ENCODE measurements at regions not wholly inside any gene's neighbourhood (a gene's known extent, or its start where the extent isn't known, plus 50 kb on each side); places are given as distances from the start of the nearest gene placed in this dataset.

DNA sequence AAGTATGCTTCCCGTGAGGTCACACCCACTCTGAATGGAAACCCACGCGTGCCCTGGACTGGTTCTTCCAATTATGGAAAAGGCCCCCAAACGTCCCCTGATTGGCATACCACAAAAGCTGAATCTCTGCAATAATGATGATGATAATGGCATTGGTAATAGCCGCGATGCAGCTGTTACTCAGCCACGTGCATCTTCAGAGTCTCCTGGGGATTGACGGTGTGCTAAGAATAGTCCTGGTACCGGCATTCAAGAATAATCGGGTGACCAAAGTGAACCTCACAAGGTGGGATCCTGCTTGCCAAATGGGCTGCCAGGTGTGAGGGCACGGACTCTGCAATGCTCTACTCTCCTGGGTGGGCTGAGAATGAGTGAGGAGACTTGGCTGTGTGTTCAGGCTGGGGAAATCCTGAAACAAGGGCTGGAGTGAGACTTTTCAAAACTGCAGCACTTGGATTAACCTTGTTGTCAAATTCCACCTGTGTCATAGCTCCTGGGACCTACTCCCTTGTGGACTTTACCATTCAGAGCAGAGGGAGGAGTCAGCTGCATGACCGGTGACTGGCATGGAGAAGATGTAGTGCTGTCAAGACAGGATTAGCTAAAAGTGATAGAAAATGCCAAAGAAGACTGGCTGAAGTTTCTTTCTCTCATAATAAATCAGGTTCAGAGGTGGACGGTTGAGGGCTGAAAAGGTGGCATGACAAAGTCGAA lies 615.4 kb downstream of the MID1IP1 start:
- no peak for DNase-seq (ENCODE audit: low spot score)
- Histone ChIP-seq H3K4me3 (no peak overlapping the region), H3K27ac (no peak overlapping the region)
- TF ChIP-seq, protein P1, sequence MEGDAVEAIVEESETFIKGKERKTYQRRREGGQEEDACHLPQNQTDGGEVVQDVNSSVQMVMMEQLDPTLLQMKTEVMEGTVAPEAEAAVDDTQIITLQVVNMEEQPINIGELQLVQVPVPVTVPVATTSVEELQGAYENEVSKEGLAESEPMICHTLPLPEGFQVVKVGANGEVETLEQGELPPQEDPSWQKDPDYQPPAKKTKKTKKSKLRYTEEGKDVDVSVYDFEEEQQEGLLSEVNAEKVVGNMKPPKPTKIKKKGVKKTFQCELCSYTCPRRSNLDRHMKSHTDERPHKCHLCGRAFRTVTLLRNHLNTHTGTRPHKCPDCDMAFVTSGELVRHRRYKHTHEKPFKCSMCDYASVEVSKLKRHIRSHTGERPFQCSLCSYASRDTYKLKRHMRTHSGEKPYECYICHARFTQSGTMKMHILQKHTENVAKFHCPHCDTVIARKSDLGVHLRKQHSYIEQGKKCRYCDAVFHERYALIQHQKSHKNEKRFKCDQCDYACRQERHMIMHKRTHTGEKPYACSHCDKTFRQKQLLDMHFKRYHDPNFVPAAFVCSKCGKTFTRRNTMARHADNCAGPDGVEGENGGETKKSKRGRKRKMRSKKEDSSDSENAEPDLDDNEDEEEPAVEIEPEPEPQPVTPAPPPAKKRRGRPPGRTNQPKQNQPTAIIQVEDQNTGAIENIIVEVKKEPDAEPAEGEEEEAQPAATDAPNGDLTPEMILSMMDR (IDR thresholded peaks at IDR 0.05): no peak

DNA sequence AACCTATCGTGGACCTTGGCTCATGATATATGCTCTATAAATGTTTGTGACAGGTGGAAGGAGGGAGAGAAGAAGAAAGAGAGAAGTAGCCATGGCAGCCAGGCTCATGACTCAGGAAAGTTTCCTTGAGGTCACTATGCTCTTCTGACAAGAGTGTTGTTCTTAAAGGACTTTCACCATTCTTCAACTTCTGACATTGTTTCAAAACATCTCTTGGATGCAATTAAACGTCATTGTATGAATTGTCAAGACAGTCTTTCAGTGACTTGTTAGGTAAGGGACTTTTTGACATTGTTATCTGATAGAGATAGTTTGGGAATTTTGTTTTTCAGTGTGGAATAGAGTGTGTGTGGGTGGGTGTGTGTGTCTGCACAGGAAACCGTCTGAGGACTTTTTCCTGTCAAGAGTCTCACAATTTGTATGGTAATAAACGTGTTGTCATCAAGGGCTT lies 617.0 kb downstream of the MID1IP1 start:
- TF ChIP-seq, protein P1 (IDR thresholded peaks at IDR 0.05): no peak
- H3K4me3 ChIP-seq: no peak overlapping the region
- no peak overlapping the region for H3K27ac ChIP-seq
- DNase-seq (ENCODE audit: low spot score): no peak

DNA sequence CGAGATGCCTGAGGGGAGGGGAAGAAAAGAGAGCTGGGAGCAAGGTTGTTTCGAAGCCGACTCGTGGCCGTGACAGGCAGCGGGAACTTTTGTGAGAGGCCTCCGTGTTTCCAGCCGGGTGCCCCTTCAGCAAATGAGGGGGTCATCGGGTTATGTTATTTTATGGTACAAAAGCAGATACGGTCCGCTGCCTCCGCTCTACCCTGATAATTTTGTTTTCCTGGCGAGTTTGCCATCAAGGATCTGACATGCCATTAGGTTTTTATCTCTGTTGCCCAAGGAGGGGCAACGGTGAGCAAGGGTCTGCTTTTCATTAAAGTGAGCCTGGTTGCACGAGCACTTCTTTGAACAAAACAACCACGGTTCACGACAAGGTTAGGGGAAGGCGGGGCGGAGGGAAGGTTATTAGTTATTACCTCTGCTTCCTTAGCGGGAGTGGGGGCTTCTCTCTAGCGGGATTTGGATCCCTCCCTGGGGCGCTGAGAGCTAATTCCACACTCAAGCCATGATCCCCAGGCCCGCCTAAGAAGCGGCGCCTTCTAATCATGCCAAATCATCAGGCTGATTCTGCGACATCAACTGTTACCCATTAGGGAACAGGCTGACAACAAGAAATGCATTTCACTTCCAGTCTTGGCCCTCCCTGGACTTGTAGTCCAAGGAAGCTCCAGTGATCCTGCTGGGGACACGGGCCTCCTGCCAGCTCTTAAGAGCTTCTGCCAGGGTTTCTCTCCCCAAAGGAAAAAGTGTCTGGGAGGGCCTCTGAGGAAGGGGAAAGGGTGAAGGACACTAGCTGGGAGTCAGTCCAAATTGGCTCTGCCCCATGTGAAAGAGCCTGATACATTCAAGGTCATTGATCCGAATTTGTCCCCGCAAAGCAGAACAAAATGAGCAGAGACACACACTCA lies 617.7 kb downstream of the MID1IP1 start:
- DNase-seq (ENCODE audit: low spot score): no peak

DNA sequence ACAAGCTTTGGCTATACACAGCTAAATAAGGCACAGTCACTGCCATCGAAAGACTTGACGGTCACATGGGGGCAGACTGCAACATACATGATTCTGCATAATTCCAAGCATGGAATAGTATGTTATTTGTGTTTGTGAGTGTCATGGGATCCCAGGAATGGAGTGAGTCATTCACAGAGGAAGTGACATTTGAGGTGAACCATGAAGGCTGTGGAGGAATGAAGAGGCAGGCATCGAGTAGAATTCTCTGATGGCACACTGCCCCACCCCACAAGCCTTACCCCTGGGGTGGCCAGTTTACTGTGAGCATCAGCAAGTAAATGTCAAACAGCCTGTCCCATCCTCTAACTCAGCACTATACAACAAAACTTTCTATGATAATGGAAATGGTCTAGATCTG lies 619.7 kb downstream of the MID1IP1 start:
- DNase-seq (ENCODE audit: low spot score): no peak
- H3K4me3 ChIP-seq: no peak overlapping the region
- no peak overlapping the region for H3K27ac ChIP-seq
- TF ChIP-seq, protein P1 (IDR thresholded peaks at IDR 0.05): no peak

More for the DNA sequence above, 617.7 kb downstream of the MID1IP1 start:
- TF ChIP-seq, protein P1 (IDR thresholded peaks at IDR 0.05): no peak
- no peak overlapping the region for H3K4me3 ChIP-seq
- H3K27ac ChIP-seq: no peak overlapping the region

DNA sequence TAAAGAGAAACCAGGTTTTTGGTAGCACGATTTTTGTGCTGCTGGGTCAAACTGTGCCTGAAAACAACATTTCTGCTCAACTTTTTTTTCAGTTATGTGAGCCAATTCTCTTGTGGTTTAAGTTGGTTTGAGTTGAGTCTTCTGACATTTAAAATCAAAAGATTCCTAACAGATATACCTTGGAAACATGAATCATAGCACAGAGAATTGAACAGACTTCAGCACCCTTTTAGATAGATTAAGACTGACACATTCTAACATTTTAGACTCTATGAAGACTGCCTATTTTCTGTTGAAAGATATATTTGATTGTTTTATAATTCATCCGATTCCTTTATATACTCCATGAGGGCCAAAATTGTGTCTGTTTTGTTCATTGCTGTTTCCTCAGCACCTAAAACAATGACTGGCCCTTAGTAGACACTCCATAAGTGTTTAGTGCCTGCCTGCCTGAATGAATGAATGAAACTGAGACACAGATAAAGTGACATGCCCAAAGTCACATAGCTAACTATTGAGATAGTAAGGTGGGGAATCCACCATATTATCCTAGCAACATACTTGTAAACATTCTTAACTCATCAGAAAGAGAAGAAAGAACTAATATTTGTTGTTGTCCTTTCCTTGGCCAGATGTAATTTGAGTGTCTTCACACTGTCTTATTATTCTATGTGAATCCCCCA lies 624.0 kb downstream of the MID1IP1 start:
- Histone ChIP-seq H3K4me3 (no peak overlapping the region), H3K27ac (no peak overlapping the region)
- DNase-seq (ENCODE audit: low spot score): no peak
- TF ChIP-seq, protein P1 (IDR thresholded peaks at IDR 0.05): no peak

DNA sequence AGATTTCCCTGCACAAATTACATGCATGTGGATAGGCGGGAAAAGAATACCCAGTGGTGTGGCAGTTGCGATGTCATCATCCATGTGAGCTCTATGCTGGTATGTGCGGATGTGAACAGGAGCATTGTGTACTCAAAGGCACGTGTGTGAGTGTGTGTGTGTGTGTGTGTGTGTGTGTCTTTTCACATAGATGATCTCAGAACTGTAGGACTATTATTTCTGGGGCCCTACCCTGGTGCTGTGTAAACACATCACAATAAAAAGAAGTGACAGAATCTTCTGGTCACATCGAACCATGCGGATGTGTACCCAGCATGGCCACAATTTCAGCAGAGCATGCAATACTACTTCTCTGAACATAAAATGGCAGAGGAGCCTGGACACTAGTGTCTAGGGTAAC lies 624.8 kb downstream of the MID1IP1 start:
- no peak for DNase-seq (ENCODE audit: low spot score)
- TF ChIP-seq, protein P1 (IDR thresholded peaks at IDR 0.05): no peak
- no peak overlapping the region for H3K4me3 ChIP-seq
- no peak overlapping the region for H3K27ac ChIP-seq

Measured in coronary artery (tissue), 2 donors.